ENCODE measurements at regions not wholly inside any gene's neighbourhood (a gene's known extent, or its start where the extent isn't known, plus 50 kb on each side); places are given as distances from the start of the nearest gene placed in this dataset.

- TF ChIP-seq EP300 (IDR thresholded peaks at IDR 0.05; ENCODE audit: low read depth) (no peak), CTCF (IDR thresholded peaks at IDR 0.05) (no peak), POLR2A (IDR thresholded peaks at IDR 0.05) (no peak), POLR2AphosphoS5 (IDR thresholded peaks at IDR 0.05) (no peak)
- no peak overlapping the region for H3K4me3 ChIP-seq
- intact Hi-C loops (cut with DNase I; ENCODE audit: low total_unique reads) (no loop called here), in situ Hi-C loops (cut with MboI; ENCODE audit: low pct_ligation_motif_present in 1 of 4, low pct_unique_long_range_greater_than_20kb in 1 of 4, low sequenced_read_pairs in 3 of 4) (no loop called here)
- DNase-seq, result no peak
- no peak overlapping the region for H3K27ac ChIP-seq
- WGBS, 2 donors (ENCODE audit: low coverage in 1 of 2), result 65 to 67% methylated on average over 2 of the region's 2 CpGs
- H3K27me3 ChIP-seq, result no peaks in the 10 kb centered on the region
- H3K9me3 ChIP-seq, result no peaks in the 10 kb centered on the region
- H3K4me1 ChIP-seq, result no peaks in the 10 kb centered on the region
- no peaks in the 10 kb centered on the region for H3K36me3 ChIP-seq
These were observed 1096.0 kb upstream of the FLRT2 start for GRCh38 chr14:84433961-84434360.

DNA sequence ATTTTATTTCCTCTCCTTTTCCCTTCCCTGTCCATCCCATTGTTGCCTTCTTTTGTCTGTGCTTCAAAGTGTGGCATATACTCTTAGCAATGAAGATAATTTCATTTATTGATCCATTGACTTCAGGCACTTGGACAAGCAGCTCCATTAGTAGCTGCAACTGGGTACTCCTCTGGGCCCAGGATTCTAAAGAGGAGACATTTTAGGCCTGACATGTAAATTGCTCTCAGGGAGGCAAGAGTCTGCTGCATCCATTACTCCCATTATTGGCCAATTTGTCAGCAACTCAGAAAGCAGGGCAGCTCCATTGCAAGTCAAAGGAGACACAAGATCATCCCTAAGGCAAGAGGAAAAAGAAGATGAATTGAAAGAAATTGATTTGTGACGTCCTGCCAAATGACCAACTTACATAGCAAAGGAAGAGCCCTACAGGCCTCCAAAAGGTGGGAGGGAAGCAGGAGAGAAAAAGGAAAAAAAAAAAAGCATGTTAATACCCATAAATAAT lies 1094.1 kb upstream of the FLRT2 start:
- H3K9me3 ChIP-seq, result no peaks in the 10 kb centered on the region
- no peak overlapping the region for H3K27ac ChIP-seq
- no peaks in the 10 kb centered on the region for H3K27me3 ChIP-seq
- no peak for TF ChIP-seq POLR2AphosphoS5 (IDR thresholded peaks at IDR 0.05)
- no peak for TF ChIP-seq CTCF (IDR thresholded peaks at IDR 0.05)
- no peak for TF ChIP-seq POLR2A (IDR thresholded peaks at IDR 0.05)
- no peak for TF ChIP-seq EP300 (IDR thresholded peaks at IDR 0.05; ENCODE audit: low read depth)
- intact Hi-C loops (cut with DNase I; ENCODE audit: low total_unique reads) (no loop called here), in situ Hi-C loops (cut with MboI; ENCODE audit: low pct_ligation_motif_present in 1 of 4, low pct_unique_long_range_greater_than_20kb in 1 of 4, low sequenced_read_pairs in 3 of 4) (no loop called here)
- no peaks in the 10 kb centered on the region for H3K36me3 ChIP-seq
- H3K4me1 ChIP-seq, result no peaks in the 10 kb centered on the region
- no peak overlapping the region for H3K4me3 ChIP-seq
- DNase-seq, result no peak
- WGBS, 2 donors (ENCODE audit: low coverage in 1 of 2), result 81 to 100% methylated on average over 1 of the region's 1 CpG

DNA sequence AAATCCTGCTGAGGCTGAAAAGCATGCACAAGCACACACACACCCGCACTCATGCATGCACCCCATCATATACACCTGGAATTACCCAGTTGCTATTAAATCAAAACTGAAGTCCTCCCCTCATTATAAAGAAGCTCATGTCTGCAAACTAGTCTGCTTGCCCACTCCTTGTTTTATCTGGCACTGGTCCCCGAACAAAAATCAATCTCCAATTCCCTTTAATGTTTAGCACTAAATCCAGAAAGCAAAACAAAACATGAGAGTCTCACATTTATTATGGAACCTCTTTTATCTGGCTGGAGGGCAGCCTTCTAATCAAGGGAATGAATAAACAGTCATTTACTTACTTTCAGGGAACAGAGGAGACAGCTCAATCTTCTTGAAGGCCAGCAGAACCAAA lies 1093.4 kb upstream of the FLRT2 start:
- H3K27ac ChIP-seq, result no peak overlapping the region
- DNase-seq, result no peak
- TF ChIP-seq CTCF (IDR thresholded peaks at IDR 0.05), result no peak
- 65 to 75% methylated on average over 2 of the region's 2 CpGs for WGBS, 2 donors (ENCODE audit: low coverage in 1 of 2)
- in situ Hi-C loops (cut with MboI; ENCODE audit: low pct_ligation_motif_present in 1 of 4, low pct_unique_long_range_greater_than_20kb in 1 of 4, low sequenced_read_pairs in 3 of 4), result no loop called here
- no peaks in the 10 kb centered on the region for H3K4me1 ChIP-seq
- no peaks in the 10 kb centered on the region for H3K9me3 ChIP-seq
- intact Hi-C loops (cut with DNase I; ENCODE audit: low total_unique reads), result no loop called here
- H3K4me3 ChIP-seq, result no peak overlapping the region
- no peaks in the 10 kb centered on the region for H3K27me3 ChIP-seq
- no peaks in the 10 kb centered on the region for H3K36me3 ChIP-seq

- DNase-seq, result no peak
- TF ChIP-seq EP300 (IDR thresholded peaks at IDR 0.05; ENCODE audit: low read depth), result no peak
- no peak for TF ChIP-seq POLR2AphosphoS5 (IDR thresholded peaks at IDR 0.05)
- TF ChIP-seq POLR2A (IDR thresholded peaks at IDR 0.05), result no peak
- TF ChIP-seq CTCF (IDR thresholded peaks at IDR 0.05), result no peak
- Histone ChIP-seq H3K4me3 (no peak overlapping the region), H3K4me1 (no peaks in the 10 kb centered on the region), H3K36me3 (no peaks in the 10 kb centered on the region), H3K9me3 (no peaks in the 10 kb centered on the region), H3K27ac (no peak overlapping the region), H3K27me3 (no peaks in the 10 kb centered on the region)
- in situ Hi-C loops (cut with MboI; ENCODE audit: low pct_ligation_motif_present in 1 of 4, low pct_unique_long_range_greater_than_20kb in 1 of 4, low sequenced_read_pairs in 3 of 4) (no loop called here), intact Hi-C loops (cut with DNase I; ENCODE audit: low total_unique reads) (no loop called here)
- WGBS, 2 donors (ENCODE audit: low coverage in 1 of 2), result 0 to 27% methylated on average over 3 to 5 of the region's 5 CpGs
These were observed 1087.4 kb upstream of the FLRT2 start for GRCh38 chr14:84442521-84442920.

All from transverse colon (tissue), 4 donors.